CD14-positive monocyte (primary cell): ENCODE measurements at regions not wholly inside any gene's neighbourhood (a gene's known extent, or its start where the extent isn't known, plus 50 kb on each side); places are given as distances from the start of the nearest gene placed in this dataset.

ENCODE experiments used
- DNase-seq, 3 donors: peaks; one replicate each; pipeline ENCODE4 v3.0.0-alpha.2; 2011 to 2022
- H2AFZ ChIP-seq: 2 replicates; pipeline ENCODE4 v1.6.0; 2012; ENCODE audit warnings: mild to moderate bottlenecking, low read depth, low read length, inconsistent platforms; ENCODE audit not compliant: insufficient read depth, poor library complexity, severe bottlenecking
- H3K27ac ChIP-seq, 2 donors: 1 replicate in 1 of 2; 2 replicates in 1 of 2; pipeline ENCODE4 v1.5.1; 2012 to 2013; ENCODE audit warnings: low read length in 2 of 2, control low read depth in 1 of 2, inconsistent platforms in 1 of 2, low read depth in 1 of 2, mild to moderate bottlenecking in 1 of 2
- H3K27me3 ChIP-seq, 2 donors: one replicate each; pipeline versions ENCODE4 v1.6.0 to v1.6.1; 2011 to 2013; ENCODE audit warnings: low read length in 2 of 2; ENCODE audit not compliant: control insufficient read depth in 2 of 2, insufficient read depth in 2 of 2
- H3K36me3 ChIP-seq, 2 donors: replicated peaks in 1 of 2; 1 replicate in 1 of 2; 2 replicates in 1 of 2; pipeline versions ENCODE4 v1.5.1 to v1.6.1; 2012 to 2013; ENCODE audit warnings: low read length in 2 of 2, control low read depth in 1 of 2, inconsistent platforms in 1 of 2, mild to moderate bottlenecking in 1 of 2; ENCODE audit not compliant: insufficient read depth in 2 of 2, control insufficient read depth in 1 of 2
- H3K4me1 ChIP-seq, 2 donors: 1 replicate in 1 of 2; 2 replicates in 1 of 2; pipeline versions ENCODE4 v1.5.1 to v1.6.1; 2012 to 2013; ENCODE audit warnings: low read length in 2 of 2, control low read depth in 1 of 2, inconsistent platforms in 1 of 2, mild to moderate bottlenecking in 1 of 2, moderate library complexity in 1 of 2; ENCODE audit not compliant: insufficient read depth in 2 of 2, control insufficient read depth in 1 of 2
- H3K4me2 ChIP-seq: replicated peaks from 2 replicates; pipeline ENCODE3; 2012; ENCODE audit warnings: low read length, moderate library complexity, mild to moderate bottlenecking; ENCODE audit not compliant: poor library complexity, severe bottlenecking; ENCODE audit errors: extremely low read depth
- H3K4me3 ChIP-seq, 3 experiments: fragments of 200-600 bp in 1 of 3; sonication (generic) in 1 of 3; replicated peaks in 1 of 3; 1 replicate in 2 of 3; 2 replicates in 1 of 3; pipeline ENCODE4 v1.5.1; 2011 to 2013; ENCODE audit warnings: low read length in 3 of 3, mild to moderate bottlenecking in 3 of 3, control low read depth in 2 of 3, low read depth in 2 of 3, inconsistent platforms in 1 of 3, moderate library complexity in 1 of 3
- H3K79me2 ChIP-seq: 2 replicates; pipeline ENCODE4 v1.6.0; 2012; ENCODE audit warnings: mild to moderate bottlenecking, control low read depth, inconsistent platforms, low read length, moderate library complexity; ENCODE audit not compliant: insufficient read depth
- H3K9ac ChIP-seq: 2 replicates; pipeline ENCODE4 v1.6.0; 2017; ENCODE audit warnings: low read length, mild to moderate bottlenecking; ENCODE audit not compliant: insufficient read depth, poor library complexity, severe bottlenecking
- H3K9me3 ChIP-seq, 2 donors: replicated peaks in 1 of 2; 1 replicate in 1 of 2; 2 replicates in 1 of 2; pipeline versions ENCODE4 v1.5.1 to v1.6.1; 2012 to 2013; ENCODE audit warnings: low read length in 2 of 2, control low read depth in 1 of 2; ENCODE audit not compliant: control insufficient read depth in 1 of 2, insufficient read depth in 1 of 2
- H4K20me1 ChIP-seq: 2 replicates; pipeline ENCODE4 v1.6.0; 2012; ENCODE audit warnings: mild to moderate bottlenecking, low read length, control low read depth, moderate library complexity; ENCODE audit not compliant: insufficient read depth
- H3K27ac Mint-ChIP-seq, 7 donors: one replicate each; pipeline ENCODE4 v1.8.0; 2020; ENCODE audit warnings: mild to moderate bottlenecking in 7 of 7, mixed read lengths in 7 of 7, moderate library complexity in 6 of 7, inconsistent platforms in 2 of 7
- H3K27me3 Mint-ChIP-seq, 3 donors: one replicate each; pipeline ENCODE4 v1.8.0; 2021 to 2022; ENCODE audit warnings: low read depth in 3 of 3, mild to moderate bottlenecking in 3 of 3, mixed read lengths in 3 of 3, moderate library complexity in 3 of 3, inconsistent platforms in 1 of 3
- H3K36me3 Mint-ChIP-seq, 2 donors: one replicate each; pipeline ENCODE4 v1.8.0; 2020; ENCODE audit warnings: mixed read lengths in 2 of 2, inconsistent platforms in 1 of 2, mild to moderate bottlenecking in 1 of 2
- H3K4me1 Mint-ChIP-seq: one replicate; pipeline ENCODE4 v1.8.0; 2020; ENCODE audit warnings: mild to moderate bottlenecking, mixed read lengths
- H3K4me3 Mint-ChIP-seq, 2 donors: one replicate each; pipeline ENCODE4 v1.8.0; 2020; ENCODE audit warnings: mild to moderate bottlenecking in 2 of 2, mixed read lengths in 2 of 2, moderate library complexity in 1 of 2
- H3K9me3 Mint-ChIP-seq, 7 donors: one replicate each; pipeline ENCODE4 v1.8.0; 2020 to 2022; ENCODE audit warnings: mixed read lengths in 7 of 7, mild to moderate bottlenecking in 6 of 7, moderate library complexity in 6 of 7, inconsistent platforms in 2 of 7
- CTCF ChIP-seq: fragments of 200-600 bp; IDR thresholded peaks from one replicate; pipeline ENCODE4 v1.8.0; 2022; ENCODE audit warnings: antibody characterized with exemption, mild to moderate bottlenecking
- WGBS: methylation state at CpG from one replicate; pipeline ENCODE4 v1.1.5; 2013; ENCODE audit warnings: missing lambda C conversion rate; ENCODE audit not compliant: insufficient coverage; 5-methylcytosine and 5-hydroxymethylcytosine counted together
- intact Hi-C, 2 donors: fragments of 100-400 bp; cut with micrococcal nuclease; formaldehyde crosslinking; loops; one replicate each; pipeline versions ENCODE4 v1.15.0 to v1.15.1; 2023

- Histone ChIP-seq H3K27me3 (peaks cover 0 to 2% of the 10 kb centered on the region in 2 donors), H4K20me1 (no peaks in the 10 kb centered on the region), H3K9me3 (no peaks in the 10 kb centered on the region), H3K4me3 (no peak overlapping the region), H3K4me2 (no peak overlapping the region), H3K79me2 (no peaks in the 10 kb centered on the region), H3K27ac (no peak overlapping the region), H3K36me3 (no peaks in the 10 kb centered on the region), H3K4me1 (no peaks in the 10 kb centered on the region), H3K9ac (no peak overlapping the region), H2AFZ (no peak overlapping the region)
- Mint-ChIP-seq H3K9me3 (no peaks in the 10 kb centered on the region), H3K36me3 (no peaks in the 10 kb centered on the region), H3K27ac (no peak overlapping the region), H3K4me3 (no peak overlapping the region), H3K4me1 (no peaks in the 10 kb centered on the region), H3K27me3 (peaks cover 3 to 15% (median 13%) of the 10 kb centered on the region in 3 donors)
- intact Hi-C loops = no loop called here
- no peak for TF ChIP-seq CTCF
- 100% methylated on average over 1 of the region's 5 CpGs for WGBS
- no peak for DNase-seq
These were observed 178.6 kb upstream of the LINGO1 start for GRCh38 chr15:77811270-77811669.

GRCh38 chr15:77810130-77810571 is 177.4 kb upstream of the LINGO1 start:
- Mint-ChIP-seq H3K27me3 (peaks cover 0 to 10% (median 8%) of the 10 kb centered on the region in 3 donors), H3K4me3 (no peak overlapping the region), H3K4me1 (peaks cover 2% of the 10 kb centered on the region), H3K27ac (peak overlapping the region in 1 of 7 donors; percentile 46), H3K9me3 (no peaks in the 10 kb centered on the region), H3K36me3 (no peaks in the 10 kb centered on the region)
- Histone ChIP-seq H3K36me3 (no peaks in the 10 kb centered on the region), H4K20me1 (no peaks in the 10 kb centered on the region), H3K9me3 (no peaks in the 10 kb centered on the region), H3K4me1 (no peaks in the 10 kb centered on the region), H3K27ac (no peak overlapping the region), H3K4me3 (no peak overlapping the region), H3K27me3 (no peaks in the 10 kb centered on the region), H3K79me2 (no peaks in the 10 kb centered on the region), H3K9ac (no peak overlapping the region), H2AFZ (no peak overlapping the region), H3K4me2 (no peak overlapping the region)
- intact Hi-C loops = no loop called here
- no peak for DNase-seq
- no peak for TF ChIP-seq CTCF
- WGBS = 87% methylated on average over 3 of the region's 6 CpGs
